HUES6 (cell line): ENCODE measurements at regions not wholly inside any gene's neighbourhood (a gene's known extent, or its start where the extent isn't known, plus 50 kb on each side); places are given as distances from the start of the nearest gene placed in this dataset.
"Not testable (repeated sequence)": the region's sequence is repeated elsewhere in the genome, so short reads cannot be mapped to it uniquely, and the experiment has no call there.

ENCODE experiments used
- H3K27ac ChIP-seq: 2 replicates; pipeline ENCODE4 v1.7.0; 2013; ENCODE audit warnings: low read depth, mild to moderate bottlenecking, low read length, inconsistent platforms
- H3K27me3 ChIP-seq: 2 replicates; pipeline ENCODE4 v1.6.1; 2013; ENCODE audit warnings: low read length; ENCODE audit not compliant: control insufficient read depth, insufficient read depth
- H3K36me3 ChIP-seq: 2 replicates; pipeline ENCODE4 v1.6.1; 2013; ENCODE audit warnings: low read length; ENCODE audit not compliant: control insufficient read depth, insufficient read depth
- H3K4me1 ChIP-seq: 2 replicates; pipeline ENCODE4 v1.6.1; 2013; ENCODE audit warnings: low read length; ENCODE audit not compliant: control insufficient read depth, insufficient read depth
- H3K4me3 ChIP-seq: 2 replicates; pipeline ENCODE4 v1.5.1; 2013; ENCODE audit warnings: low read depth, low read length
- H3K9ac ChIP-seq: one replicate; pipeline ENCODE4 v1.6.1; 2013; ENCODE audit warnings: mild to moderate bottlenecking, low read length
- H3K9me3 ChIP-seq: 2 replicates; pipeline ENCODE4 v1.6.1; 2013; ENCODE audit warnings: low read depth, low read length; ENCODE audit not compliant: control insufficient read depth, insufficient read depth

- not testable (repeated sequence) for H3K4me1 ChIP-seq, H3K36me3 ChIP-seq, H3K27ac ChIP-seq, H3K4me3 ChIP-seq, H3K27me3 ChIP-seq, H3K9me3 ChIP-seq, H3K9ac ChIP-seq
Observed at GRCh38 chr7:55698607-55699449, 126.5 kb upstream of the VOPP1 start.

- not testable (repeated sequence) for H3K4me1 ChIP-seq, H3K4me3 ChIP-seq, H3K27me3 ChIP-seq, H3K36me3 ChIP-seq, H3K27ac ChIP-seq, H3K9me3 ChIP-seq, H3K9ac ChIP-seq
Observed at GRCh38 chr7:55695893-55696701, 123.8 kb upstream of the VOPP1 start.

- not testable (repeated sequence) for H3K4me1 ChIP-seq, H3K9me3 ChIP-seq, H3K36me3 ChIP-seq, H3K27me3 ChIP-seq, H3K9ac ChIP-seq, H3K27ac ChIP-seq, H3K4me3 ChIP-seq
Observed at GRCh38 chr7:55694484-55694883, 122.2 kb upstream of the VOPP1 start.

DNA sequence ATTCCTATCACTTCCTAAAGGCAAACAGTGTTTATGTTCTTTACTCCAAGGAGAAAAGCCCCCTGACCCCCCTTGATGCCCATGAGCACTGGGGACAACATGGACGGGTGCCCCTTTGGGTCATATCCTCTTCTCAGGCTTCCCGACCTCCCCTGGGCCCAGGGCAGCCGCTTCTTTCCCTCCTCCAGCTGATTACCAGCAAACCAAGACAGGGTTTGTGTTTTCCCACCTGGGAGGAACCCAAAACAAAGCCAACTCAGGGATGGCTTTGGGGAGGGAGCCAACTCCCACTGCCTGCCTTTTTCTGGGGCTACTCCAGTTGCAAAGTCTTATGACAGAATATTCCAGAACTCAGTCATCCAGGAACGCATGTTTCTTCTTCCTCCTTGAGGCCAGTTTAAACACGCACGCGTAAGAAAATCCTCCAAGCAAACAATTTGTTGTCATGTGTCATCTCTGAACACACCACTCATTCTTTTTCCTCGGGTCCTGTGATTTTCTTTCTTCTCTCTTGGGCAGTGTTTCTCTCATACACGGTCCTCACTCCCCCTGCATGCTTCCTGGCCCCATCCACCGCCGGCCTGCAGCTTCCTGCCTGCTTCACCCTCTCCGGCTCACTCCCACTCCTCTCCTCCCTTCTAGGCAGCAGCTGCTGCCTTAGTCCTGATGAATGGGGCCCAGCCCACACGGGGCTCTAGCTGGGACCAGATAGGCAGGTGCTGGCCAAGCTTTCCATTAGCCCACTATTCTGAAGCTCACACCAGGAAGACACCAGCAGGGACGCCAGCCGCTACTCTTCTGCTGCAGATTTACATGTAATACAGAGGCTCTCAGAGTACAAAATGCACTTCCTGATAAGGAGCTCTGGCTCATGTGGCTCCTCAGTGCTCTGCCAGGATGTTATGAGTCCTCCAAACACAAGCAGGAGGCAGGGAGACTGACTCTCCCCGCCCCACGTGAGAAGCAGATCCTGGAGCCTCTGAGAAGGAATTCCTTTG, 116.7 kb upstream of the VOPP1 start:
- not testable (repeated sequence) for H3K4me1 ChIP-seq, H3K9me3 ChIP-seq, H3K36me3 ChIP-seq, H3K27ac ChIP-seq, H3K4me3 ChIP-seq, H3K27me3 ChIP-seq, H3K9ac ChIP-seq

DNA sequence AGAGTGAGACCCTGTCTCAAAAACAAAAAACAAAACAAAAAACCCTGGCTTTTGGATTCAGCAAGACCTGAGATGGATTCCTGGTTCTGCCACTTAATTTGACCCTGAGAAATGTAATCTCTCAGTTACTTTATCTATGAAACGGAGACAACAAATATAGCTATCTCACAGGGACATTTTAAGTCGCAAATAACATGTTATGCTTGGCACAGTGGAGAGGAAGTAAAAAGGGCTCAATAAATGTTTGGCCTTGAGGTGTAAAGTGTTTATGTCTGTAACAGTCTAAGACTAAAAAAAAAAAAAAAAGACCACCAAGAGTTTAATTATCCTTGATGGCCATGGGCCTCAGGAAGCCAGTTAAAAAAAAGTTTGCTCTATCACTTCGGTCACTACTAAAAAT, 116.0 kb upstream of the VOPP1 start:
- not testable (repeated sequence) for H3K9ac ChIP-seq, H3K9me3 ChIP-seq, H3K27me3 ChIP-seq, H3K4me3 ChIP-seq, H3K4me1 ChIP-seq, H3K36me3 ChIP-seq, H3K27ac ChIP-seq

DNA sequence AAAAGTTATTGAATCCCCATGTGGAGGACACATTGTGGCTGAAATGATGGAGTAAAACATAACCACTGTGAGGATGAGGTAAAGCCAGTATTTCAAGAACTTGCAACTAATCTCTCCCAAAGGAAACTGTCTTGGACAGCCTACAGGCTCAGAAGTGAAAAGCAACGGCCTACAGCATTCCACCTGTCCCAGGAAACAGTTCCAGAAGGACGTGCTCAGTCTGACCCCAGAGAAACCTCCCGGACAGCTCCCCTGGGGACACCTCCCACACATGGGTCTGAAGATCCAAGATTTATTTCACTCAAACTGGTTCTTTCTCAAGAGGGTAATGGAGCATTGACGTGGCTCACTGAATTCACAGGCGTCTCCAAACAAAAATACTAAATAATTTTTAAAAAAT, 115.0 kb upstream of the VOPP1 start:
- H3K27ac ChIP-seq, H3K4me3 ChIP-seq: not testable (repeated sequence)

DNA sequence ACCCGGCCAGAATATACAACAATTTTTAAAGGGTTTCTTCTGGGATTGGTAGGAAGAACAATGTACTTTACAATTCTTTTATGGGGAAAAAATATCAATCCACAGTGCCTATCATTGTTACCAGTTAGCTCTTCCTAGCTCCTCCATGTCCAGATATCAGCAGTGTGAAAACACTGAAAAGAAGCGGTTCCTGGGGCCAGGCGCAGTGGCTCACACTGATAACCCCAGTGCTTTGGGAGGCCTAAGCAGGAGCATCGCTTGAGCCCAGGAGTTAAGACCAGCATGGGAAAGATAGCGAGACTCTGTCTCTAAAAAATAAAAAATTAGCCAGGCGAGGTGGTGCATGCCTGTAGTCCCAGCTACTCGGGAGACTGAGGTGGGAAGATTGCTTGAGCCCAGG, 114.5 kb upstream of the VOPP1 start:
- not testable (repeated sequence) for H3K4me3 ChIP-seq, H3K27me3 ChIP-seq, H3K4me1 ChIP-seq, H3K27ac ChIP-seq, H3K9me3 ChIP-seq, H3K36me3 ChIP-seq, H3K9ac ChIP-seq

More for the DNA sequence above, 115.0 kb upstream of the VOPP1 start:
- not testable (repeated sequence) for H3K27me3 ChIP-seq, H3K36me3 ChIP-seq, H3K9ac ChIP-seq, H3K9me3 ChIP-seq, H3K4me1 ChIP-seq

GRCh38 chr7:55683501-55683900, 111.2 kb upstream of the VOPP1 start:
- not testable (repeated sequence) for H3K27me3 ChIP-seq, H3K27ac ChIP-seq, H3K36me3 ChIP-seq, H3K4me3 ChIP-seq, H3K9ac ChIP-seq, H3K9me3 ChIP-seq, H3K4me1 ChIP-seq

GRCh38 chr7:55675589-55675988, 103.3 kb upstream of the VOPP1 start:
- H3K27ac ChIP-seq, H3K36me3 ChIP-seq, H3K4me1 ChIP-seq, H3K4me3 ChIP-seq, H3K9me3 ChIP-seq, H3K9ac ChIP-seq, H3K27me3 ChIP-seq: not testable (repeated sequence)

DNA sequence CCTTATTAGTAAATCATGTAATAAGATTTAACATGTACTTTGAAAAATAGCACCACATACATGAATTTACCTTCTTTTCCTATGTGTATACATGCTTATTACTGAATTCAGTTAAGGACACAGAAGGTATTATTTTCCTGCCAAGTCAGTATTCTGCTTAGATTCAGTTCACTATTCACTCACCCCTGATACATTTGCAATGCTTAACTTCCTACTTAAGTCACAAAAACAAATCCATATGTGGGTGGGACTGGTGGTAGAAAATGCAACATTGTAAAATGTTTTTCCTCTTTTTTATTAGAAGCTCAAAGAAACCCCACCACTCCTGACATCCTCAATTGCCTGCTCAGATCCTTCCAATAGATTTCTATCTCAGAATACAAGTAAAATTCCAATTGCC, 101.2 kb upstream of the VOPP1 start:
- H3K36me3 ChIP-seq, H3K4me1 ChIP-seq, H3K27ac ChIP-seq, H3K4me3 ChIP-seq, H3K27me3 ChIP-seq, H3K9ac ChIP-seq, H3K9me3 ChIP-seq: not testable (repeated sequence)

- not testable (repeated sequence) for H3K27ac ChIP-seq, H3K27me3 ChIP-seq, H3K9ac ChIP-seq, H3K36me3 ChIP-seq, H3K4me1 ChIP-seq, H3K9me3 ChIP-seq, H3K4me3 ChIP-seq
Observed at GRCh38 chr7:55672084-55672483, 99.8 kb upstream of the VOPP1 start.
